GM18517 (cell line): ENCODE measurements at regions not wholly inside any gene's neighbourhood (a gene's known extent, or its start where the extent isn't known, plus 50 kb on each side); places are given as distances from the start of the nearest gene placed in this dataset.

Experiments
- ATAC-seq: cut with Tn5 transposase; IDR thresholded peaks from one replicate; pipeline ENCODE4 v1.9.1; 2021; ENCODE audit warnings: mild to moderate bottlenecking, moderate library complexity; ENCODE audit not compliant: unreplicated experiment

- no peak for ATAC-seq
These were observed 189.7 kb upstream of the CDKN3 start for GRCh38 chr14:54207075-54207474.

- ATAC-seq = no peak
These were observed 189.0 kb upstream of the CDKN3 start for GRCh38 chr14:54207476-54208462.

- ATAC-seq = no peak
These were observed 188.1 kb upstream of the CDKN3 start for GRCh38 chr14:54208751-54209150.

- ATAC-seq = no peak
These were observed 187.1 kb upstream of the CDKN3 start for GRCh38 chr14:54209511-54210250.

- ATAC-seq = no peak
These were observed 185.1 kb upstream of the CDKN3 start for GRCh38 chr14:54211551-54212308.

- ATAC-seq = no peak
These were observed 183.3 kb upstream of the CDKN3 start for GRCh38 chr14:54213536-54213935.

GRCh38 chr14:54216827-54217226 is 180.0 kb upstream of the CDKN3 start:
- no peak for ATAC-seq

GRCh38 chr14:54219261-54220070 is 177.3 kb upstream of the CDKN3 start:
- ATAC-seq = no peak

GRCh38 chr14:54220071-54220703 is 176.6 kb upstream of the CDKN3 start:
- ATAC-seq = no peak

GRCh38 chr14:54220704-54221431 is 175.9 kb upstream of the CDKN3 start:
- ATAC-seq = no peak

- no peak for ATAC-seq
These were observed 175.4 kb upstream of the CDKN3 start for GRCh38 chr14:54221432-54221803.

- ATAC-seq = no peak
These were observed 174.8 kb upstream of the CDKN3 start for GRCh38 chr14:54221971-54222370.

- ATAC-seq = no peak
These were observed 172.9 kb upstream of the CDKN3 start for GRCh38 chr14:54223831-54224402.

GRCh38 chr14:54225457-54226060 is 171.2 kb upstream of the CDKN3 start:
- no peak for ATAC-seq

GRCh38 chr14:54226103-54226502 is 170.7 kb upstream of the CDKN3 start:
- no peak for ATAC-seq

GRCh38 chr14:54226558-54226957 is 170.2 kb upstream of the CDKN3 start:
- no peak for ATAC-seq

- ATAC-seq = no peak
These were observed 167.7 kb upstream of the CDKN3 start for GRCh38 chr14:54229136-54229535.

- ATAC-seq = no peak
These were observed 166.2 kb upstream of the CDKN3 start for GRCh38 chr14:54230645-54231044.

- no peak for ATAC-seq
These were observed 164.1 kb upstream of the CDKN3 start for GRCh38 chr14:54232735-54233134.
